B cell (primary cell): ENCODE measurements at regions not wholly inside any gene's neighbourhood (a gene's known extent, or its start where the extent isn't known, plus 50 kb on each side); places are given as distances from the start of the nearest gene placed in this dataset.

Experiments used
- ATAC-seq: fragments of 200-7000 bp; cut with Tn5 transposase; one replicate; pipeline ENCODE4 v1.10.0; 2021; ENCODE audit warnings: low read depth, mild to moderate bottlenecking, moderate number of reproducible peaks, moderate library complexity
- CTCF ChIA-PET: fragments of 350-600 bp; sonication (Branson Sonifier 250); formaldehyde crosslinking; loops from one replicate; lab custom pipeline; 2021; ENCODE audit warnings: antibody characterized with exemption, inconsistent platforms; lab: Charles Lee
- POLR2A ChIA-PET: fragments of 350-600 bp; sonication (Branson Sonifier 250); formaldehyde crosslinking; loops from one replicate; lab custom pipeline; 2021; ENCODE audit warnings: antibody characterized with exemption; lab: Charles Lee
- DNase-seq: peaks from one replicate; pipeline ENCODE4 v3.0.0; 2013
- H2AFZ ChIP-seq: 2 replicates; pipeline ENCODE4 v1.6.1; 2012; ENCODE audit warnings: mild to moderate bottlenecking, low read depth, low read length; ENCODE audit not compliant: insufficient read depth, poor library complexity, severe bottlenecking
- H3K27ac ChIP-seq, 2 donors: 1 replicate in 1 of 2; 2 replicates in 1 of 2; pipeline ENCODE4 v1.5.1; 2012 to 2013; ENCODE audit warnings: low read length in 2 of 2, mild to moderate bottlenecking in 2 of 2, moderate library complexity in 1 of 2
- H3K27me3 ChIP-seq, 4 experiments: fragments of 200-600 bp in 1 of 4; sonication (generic) in 1 of 4; replicated peaks in 1 of 4; 1 replicate in 2 of 4; 2 replicates in 2 of 4; pipeline versions ENCODE4 v1.6.1 to v1.7.0; 2013 to 2016; ENCODE audit warnings: low read length in 3 of 4, mild to moderate bottlenecking in 2 of 4, mixed read lengths in 1 of 4, moderate library complexity in 1 of 4; ENCODE audit not compliant: insufficient read depth in 4 of 4, control insufficient read depth in 3 of 4; ENCODE audit errors: control extremely low read depth in 1 of 4
- H3K36me3 ChIP-seq, 2 experiments: replicated peaks in 1 of 2; 1 replicate in 1 of 2; 2 replicates in 1 of 2; pipeline versions ENCODE4 v1.6.1 to v1.7.1; 2013; ENCODE audit warnings: low read length in 1 of 2; ENCODE audit not compliant: insufficient read depth in 2 of 2, control insufficient read depth in 1 of 2; ENCODE audit errors: control extremely low read depth in 1 of 2, extremely low read depth in 1 of 2
- H3K4me1 ChIP-seq, 2 donors: fragments of 200-600 bp in 1 of 2; sonication (generic) in 1 of 2; 1 replicate in 1 of 2; 2 replicates in 1 of 2; pipeline versions ENCODE4 v1.5.1 to v1.6.1; 2013 to 2017; ENCODE audit warnings: low read length in 2 of 2; ENCODE audit not compliant: control insufficient read depth in 2 of 2, insufficient read depth in 2 of 2
- H3K4me2 ChIP-seq: replicated peaks from 2 replicates; pipeline ENCODE3; 2012; ENCODE audit warnings: mild to moderate bottlenecking, low read depth, low read length; ENCODE audit not compliant: poor library complexity, severe bottlenecking
- H3K4me3 ChIP-seq, 5 experiments: fragments of 200-600 bp in 1 of 5; sonication (generic) in 1 of 5; 1 replicate in 3 of 5; 2 replicates in 2 of 5; pipeline versions ENCODE4 v1.5.1 to v1.7.0; 2011 to 2016; ENCODE audit warnings: low read length in 4 of 5, mild to moderate bottlenecking in 4 of 5, low read depth in 2 of 5, control low read depth in 1 of 5, moderate library complexity in 1 of 5; ENCODE audit not compliant: insufficient read depth in 1 of 5; ENCODE audit errors: control extremely low read depth in 1 of 5, extremely low read depth in 1 of 5
- H3K79me2 ChIP-seq: fragments of 200-600 bp; sonication (generic); one replicate; pipeline ENCODE4 v1.6.0; 2016; ENCODE audit warnings: low read length; ENCODE audit not compliant: control insufficient read depth, insufficient read depth
- H3K9ac ChIP-seq: fragments of 200-600 bp; sonication (generic); 2 replicates; pipeline ENCODE4 v1.6.1; 2017; ENCODE audit warnings: mild to moderate bottlenecking, low read length, moderate library complexity
- H3K9me3 ChIP-seq, 3 donors: one replicate each; pipeline versions ENCODE4 v1.6.1 to v1.7.1; 2013; ENCODE audit warnings: low read length in 2 of 3; ENCODE audit not compliant: control insufficient read depth in 2 of 3, insufficient read depth in 1 of 3; ENCODE audit errors: control extremely low read depth in 1 of 3
- H4K20me1 ChIP-seq: 2 replicates; pipeline ENCODE4 v1.6.0; 2012; ENCODE audit warnings: mild to moderate bottlenecking, low read length; ENCODE audit not compliant: insufficient read depth, control insufficient read depth, poor library complexity, severe bottlenecking
- H3K27ac Mint-ChIP-seq: one replicate; pipeline ENCODE4 v1.8.0; 2021; ENCODE audit warnings: mixed read lengths
- H3K27me3 Mint-ChIP-seq: one replicate; pipeline ENCODE4 v1.8.0; 2021; ENCODE audit warnings: mixed read lengths
- H3K4me1 Mint-ChIP-seq: one replicate; pipeline ENCODE4 v1.8.0; 2021; ENCODE audit warnings: mixed read lengths
- H3K4me3 Mint-ChIP-seq: one replicate; pipeline ENCODE4 v1.8.0; 2021; ENCODE audit warnings: mixed read lengths
- H3K9me3 Mint-ChIP-seq: one replicate; pipeline ENCODE4 v1.8.0; 2022; ENCODE audit warnings: mixed read lengths; ENCODE audit not compliant: insufficient read depth
- EZH2 ChIP-seq: IDR thresholded peaks from 2 replicates; pipeline ENCODE4 v1.6.1; 2012; ENCODE audit warnings: borderline replicate concordance, low read depth, mild to moderate bottlenecking, moderate library complexity, low read length; ENCODE audit not compliant: insufficient read depth, poor library complexity, severe bottlenecking
- WGBS: methylation state at CpG from one replicate; pipeline ENCODE4 v1.1.5; 2013; ENCODE audit warnings: missing lambda C conversion rate; ENCODE audit not compliant: insufficient coverage; 5-methylcytosine and 5-hydroxymethylcytosine counted together
- intact Hi-C: fragments of 100-400 bp; cut with micrococcal nuclease; formaldehyde crosslinking; loops from one replicate; pipeline ENCODE4 v1.10.0; 2022
- TF ChIP-seq, protein P1 (sequence below): fragments of 200-600 bp; IDR thresholded peaks from one replicate; pipeline ENCODE4 v1.8.0; 2022; ENCODE audit warnings: antibody characterized with exemption, mild to moderate bottlenecking

DNA sequence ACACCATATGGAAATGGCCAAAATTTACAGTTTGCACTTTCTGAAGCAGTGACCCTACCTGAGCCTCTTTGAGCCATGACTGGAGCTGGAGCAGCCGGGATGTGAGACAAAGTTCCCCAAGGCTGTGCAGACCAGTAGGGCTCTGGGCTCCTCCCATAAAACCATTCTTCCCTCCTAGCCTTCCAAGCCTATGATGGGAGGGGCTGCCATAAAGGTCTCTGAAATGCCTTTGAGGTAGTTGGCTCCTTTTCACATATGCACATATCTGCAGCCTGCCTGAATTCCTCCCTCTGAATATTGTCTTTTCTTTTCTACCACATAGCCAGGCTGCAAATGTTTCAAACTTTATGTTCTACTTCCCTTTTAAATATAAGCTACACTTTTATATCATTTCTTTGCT lies 516.6 kb upstream of the POM121L12 start:
- no peak overlapping the region for H3K4me2 ChIP-seq
- H3K4me3 Mint-ChIP-seq: no peak overlapping the region
- no peak overlapping the region for H3K27ac ChIP-seq
- intact Hi-C loops: no loop called here
- ChIA-PET POLR2A (no interaction called here), CTCF (no interaction called here)
- no peaks in the 10 kb centered on the region for H3K4me1 Mint-ChIP-seq
- H3K9ac ChIP-seq: no peak overlapping the region
- no peaks in the 10 kb centered on the region for H3K79me2 ChIP-seq
- no peak overlapping the region for H3K27ac Mint-ChIP-seq
- H2AFZ ChIP-seq: no peak overlapping the region
- WGBS: 100% methylated on average over 1 of the region's 1 CpG
- TF ChIP-seq, protein P1, sequence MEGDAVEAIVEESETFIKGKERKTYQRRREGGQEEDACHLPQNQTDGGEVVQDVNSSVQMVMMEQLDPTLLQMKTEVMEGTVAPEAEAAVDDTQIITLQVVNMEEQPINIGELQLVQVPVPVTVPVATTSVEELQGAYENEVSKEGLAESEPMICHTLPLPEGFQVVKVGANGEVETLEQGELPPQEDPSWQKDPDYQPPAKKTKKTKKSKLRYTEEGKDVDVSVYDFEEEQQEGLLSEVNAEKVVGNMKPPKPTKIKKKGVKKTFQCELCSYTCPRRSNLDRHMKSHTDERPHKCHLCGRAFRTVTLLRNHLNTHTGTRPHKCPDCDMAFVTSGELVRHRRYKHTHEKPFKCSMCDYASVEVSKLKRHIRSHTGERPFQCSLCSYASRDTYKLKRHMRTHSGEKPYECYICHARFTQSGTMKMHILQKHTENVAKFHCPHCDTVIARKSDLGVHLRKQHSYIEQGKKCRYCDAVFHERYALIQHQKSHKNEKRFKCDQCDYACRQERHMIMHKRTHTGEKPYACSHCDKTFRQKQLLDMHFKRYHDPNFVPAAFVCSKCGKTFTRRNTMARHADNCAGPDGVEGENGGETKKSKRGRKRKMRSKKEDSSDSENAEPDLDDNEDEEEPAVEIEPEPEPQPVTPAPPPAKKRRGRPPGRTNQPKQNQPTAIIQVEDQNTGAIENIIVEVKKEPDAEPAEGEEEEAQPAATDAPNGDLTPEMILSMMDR: no peak
- no peak for TF ChIP-seq EZH2
- peaks cover 0 to 5% (median 4%) of the 10 kb centered on the region in 3 donors for H3K9me3 ChIP-seq
- H3K36me3 ChIP-seq: no peaks in the 10 kb centered on the region
- H3K27me3 Mint-ChIP-seq: no peaks in the 10 kb centered on the region
- no peaks in the 10 kb centered on the region for H3K4me1 ChIP-seq
- no peaks in the 10 kb centered on the region for H3K27me3 ChIP-seq
- ATAC-seq (no peak), DNase-seq (no peak)
- H3K4me3 ChIP-seq: no peak overlapping the region
- peaks cover 6% of the 10 kb centered on the region for H3K9me3 Mint-ChIP-seq
- H4K20me1 ChIP-seq: no peaks in the 10 kb centered on the region

DNA sequence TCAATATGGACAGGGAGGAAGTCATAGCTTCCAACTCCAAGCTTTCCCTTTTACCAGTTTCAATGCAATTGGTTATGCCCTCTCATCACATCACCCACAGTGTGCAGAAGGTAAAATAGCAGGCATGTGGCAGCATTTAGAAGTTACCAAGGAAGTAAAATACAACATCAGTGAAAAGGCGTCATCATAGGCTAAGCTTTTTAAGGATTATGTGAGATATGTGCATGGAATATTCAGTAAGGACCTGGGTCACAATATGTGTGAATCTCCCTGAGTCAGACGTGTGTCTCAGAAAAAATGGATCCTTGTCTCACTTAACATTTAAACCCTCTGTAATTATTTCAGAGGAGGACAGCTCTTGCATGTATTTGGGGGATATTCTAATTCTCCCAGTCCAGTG lies 522.8 kb upstream of the POM121L12 start:
- CTCF ChIA-PET: no interaction called here
- no peak overlapping the region for H3K27ac Mint-ChIP-seq
- no peaks in the 10 kb centered on the region for H4K20me1 ChIP-seq
- H3K4me3 Mint-ChIP-seq: no peak overlapping the region
- H3K4me1 Mint-ChIP-seq: no peaks in the 10 kb centered on the region
- POLR2A ChIA-PET: no interaction called here
- no peaks in the 10 kb centered on the region for H3K27me3 Mint-ChIP-seq
- no peak overlapping the region for H2AFZ ChIP-seq
- no peak overlapping the region for H3K4me3 ChIP-seq
- no peaks in the 10 kb centered on the region for H3K79me2 ChIP-seq
- peaks cover 0 to 5% (median 4%) of the 10 kb centered on the region in 3 donors for H3K9me3 ChIP-seq
- intact Hi-C loops: no loop called here
- no peak overlapping the region for H3K9ac ChIP-seq
- ATAC-seq (no peak), DNase-seq (no peak)
- no peak overlapping the region for H3K4me2 ChIP-seq
- WGBS: no CpG with 5 or more reads among the region's 2 CpGs
- H3K9me3 Mint-ChIP-seq: peaks cover 7% of the 10 kb centered on the region
- TF ChIP-seq EZH2: no peak
- TF ChIP-seq, protein P1: no peak
- no peaks in the 10 kb centered on the region for H3K27me3 ChIP-seq
- H3K36me3 ChIP-seq: no peaks in the 10 kb centered on the region
- peaks cover 0 to 7% of the 10 kb centered on the region in 2 donors for H3K4me1 ChIP-seq
- H3K27ac ChIP-seq: no peak overlapping the region
